ELF-1 (cell line): ENCODE measurements at regions not wholly inside any gene's neighbourhood (a gene's known extent, or its start where the extent isn't known, plus 50 kb on each side); places are given as distances from the start of the nearest gene placed in this dataset.

ENCODE experiments used
- DNase-seq: peaks from one replicate; pipeline ENCODE4 v3.0.0-alpha.2; 2016; ENCODE audit warnings: low read depth, low spot score

- peak; percentile 68 for DNase-seq
Measured at GRCh38 chr1:55718758-55719671, 503.9 kb upstream of the USP24 start.

- no peak for DNase-seq
Measured at GRCh38 chr1:55717111-55717510, 501.9 kb upstream of the USP24 start.

GRCh38 chr1:55716610-55717009, 501.4 kb upstream of the USP24 start:
- DNase-seq = no peak

DNA sequence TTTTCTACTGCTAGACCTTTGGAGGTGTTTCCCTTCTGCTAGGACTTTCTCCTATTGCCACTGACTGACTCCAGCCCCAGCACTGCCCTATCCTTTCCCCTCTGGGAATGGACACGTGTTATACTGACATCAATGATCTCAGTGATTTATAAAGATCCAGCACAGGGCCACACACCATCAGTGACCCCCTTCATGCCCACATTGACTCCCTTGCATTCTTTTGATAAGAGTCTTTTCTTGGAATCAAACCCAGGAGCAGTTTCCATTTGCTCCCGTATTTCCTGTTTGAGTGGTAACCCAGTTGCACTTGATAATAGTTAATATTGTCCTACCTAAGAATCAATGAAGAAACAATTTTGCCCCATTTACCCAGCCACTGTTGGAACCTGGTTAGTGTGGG, 501.0 kb upstream of the USP24 start:
- DNase-seq = no peak

- no peak for DNase-seq
Measured at GRCh38 chr1:55714230-55714629, 499.1 kb upstream of the USP24 start.

GRCh38 chr1:55713516-55713915, 498.4 kb upstream of the USP24 start:
- DNase-seq = no peak

- DNase-seq = peak; percentile 51
Measured at GRCh38 chr1:55712148-55712547, 497.0 kb upstream of the USP24 start.

DNA sequence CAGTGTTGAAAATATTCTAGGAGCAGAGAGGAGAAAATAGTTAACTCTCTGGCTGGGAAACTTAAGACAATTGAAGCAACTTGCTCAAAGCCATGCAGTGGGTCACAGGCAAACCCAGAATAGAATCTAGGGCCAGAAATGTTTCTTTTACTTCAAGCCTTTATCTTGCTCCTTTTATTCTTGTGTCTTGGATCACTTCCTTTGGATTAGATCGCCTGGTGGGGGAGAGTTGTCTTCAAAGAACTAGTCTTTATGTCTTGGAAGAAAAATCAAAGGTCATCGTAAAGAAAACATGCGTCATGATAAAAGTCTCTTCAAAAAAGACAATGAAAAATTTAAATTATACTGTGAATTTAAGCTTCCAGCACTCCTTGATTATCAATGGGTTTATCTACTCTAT, 493.6 kb upstream of the USP24 start:
- no peak for DNase-seq

GRCh38 chr1:55707846-55708245, 492.7 kb upstream of the USP24 start:
- DNase-seq = no peak

- DNase-seq = no peak
Measured at GRCh38 chr1:55707196-55707595, 492.0 kb upstream of the USP24 start.

GRCh38 chr1:55706397-55706796, 491.2 kb upstream of the USP24 start:
- no peak for DNase-seq

GRCh38 chr1:55703726-55704363, 488.7 kb upstream of the USP24 start:
- no peak for DNase-seq

DNA sequence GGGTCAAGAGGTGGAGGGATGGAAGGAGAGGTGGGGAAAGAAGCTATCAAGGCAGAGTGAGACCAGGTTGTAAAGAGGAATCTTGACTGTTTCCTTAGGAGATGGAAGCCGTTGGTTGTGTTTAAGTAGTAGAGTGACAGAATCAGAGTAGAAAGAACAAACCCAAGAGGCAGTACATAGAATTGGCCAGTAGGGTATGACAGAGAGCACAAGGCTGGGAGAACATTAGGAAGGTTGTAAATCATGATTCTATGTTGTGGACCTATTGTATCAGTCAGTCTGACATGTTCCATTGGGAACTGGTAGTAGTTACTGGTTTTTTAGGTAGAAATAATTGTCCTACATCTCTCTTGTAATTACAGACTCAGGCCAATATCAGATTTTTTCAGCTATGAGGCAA, 486.9 kb upstream of the USP24 start:
- peak; percentile 18 for DNase-seq

DNA sequence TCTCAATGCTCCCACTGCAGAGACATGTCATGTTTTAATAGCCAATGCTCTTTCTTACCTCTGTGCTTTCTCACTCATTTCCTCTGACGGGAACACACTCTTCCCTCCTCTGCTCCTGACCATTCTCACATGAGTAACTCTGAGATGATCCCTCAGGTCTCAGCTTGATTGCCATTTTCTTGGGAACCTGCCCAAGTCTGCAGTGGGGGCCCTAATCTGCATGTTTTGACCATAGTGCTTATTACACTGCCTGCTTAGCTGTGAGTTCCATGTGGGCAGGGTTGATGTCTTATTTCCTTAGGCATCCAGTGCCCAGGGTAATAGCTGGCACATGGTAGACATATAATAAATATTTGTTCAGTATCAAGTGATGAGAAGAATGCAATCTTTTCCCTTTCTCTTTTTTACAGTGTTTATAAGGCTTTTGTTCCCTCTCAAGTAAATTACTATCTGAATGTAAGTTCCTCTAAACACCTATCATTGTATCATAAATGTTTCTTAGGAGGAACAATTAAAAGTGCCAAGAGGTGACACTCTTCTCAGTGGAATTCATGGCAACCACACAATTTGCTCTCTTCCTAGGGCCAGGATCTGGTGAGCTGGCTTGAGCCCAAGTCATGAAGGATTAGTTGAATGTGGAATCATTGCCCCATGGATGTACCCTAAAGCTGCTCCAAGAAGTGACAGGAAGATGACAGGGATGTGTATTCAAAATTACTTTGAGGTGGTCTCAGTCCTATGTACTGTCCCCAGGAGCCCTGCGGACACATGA, 485.4 kb upstream of the USP24 start:
- no peak for DNase-seq

DNA sequence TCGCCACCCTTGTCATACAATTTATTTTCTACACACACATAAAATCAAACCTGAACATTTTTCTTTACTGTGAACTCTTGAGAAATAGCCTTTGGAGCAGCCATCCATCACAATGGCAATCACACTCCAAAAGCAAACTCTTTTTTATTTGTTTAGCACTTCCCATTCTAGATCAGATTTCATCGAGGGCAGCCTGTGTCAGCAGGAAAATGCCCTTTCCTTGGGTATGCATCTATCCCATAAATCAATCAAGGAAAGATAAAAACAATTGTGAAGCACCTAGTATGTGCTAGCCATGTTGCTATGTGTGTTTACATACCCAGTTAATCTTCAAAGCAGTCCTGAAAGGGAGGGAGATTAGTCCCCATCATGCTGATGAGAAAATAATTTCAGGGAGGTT, 484.1 kb upstream of the USP24 start:
- DNase-seq = no peak

DNA sequence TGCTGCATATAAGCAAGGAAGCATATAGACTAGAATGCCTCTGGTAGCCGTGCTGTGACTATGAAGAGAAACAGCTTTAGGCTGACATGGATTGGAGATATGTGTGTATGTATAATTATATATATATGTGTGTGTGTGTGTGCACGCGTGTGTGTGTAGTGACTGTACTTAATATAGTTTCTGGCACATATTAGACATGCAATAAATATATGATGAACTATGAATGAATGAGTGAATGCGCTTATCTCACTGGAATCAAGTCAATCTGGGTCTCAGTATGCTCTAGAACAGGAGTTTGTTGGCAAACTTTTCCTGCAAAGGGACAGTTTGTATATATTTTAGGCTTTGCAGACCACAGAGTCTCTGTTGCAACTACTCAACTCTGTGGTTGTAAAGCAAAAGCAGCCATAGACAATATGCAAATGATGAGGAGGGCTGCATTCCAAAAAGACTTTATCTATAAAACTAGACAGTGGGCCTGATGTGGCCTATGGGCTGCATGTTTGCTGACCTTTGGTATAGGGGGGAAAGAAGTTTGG, 482.9 kb upstream of the USP24 start:
- DNase-seq = no peak

DNA sequence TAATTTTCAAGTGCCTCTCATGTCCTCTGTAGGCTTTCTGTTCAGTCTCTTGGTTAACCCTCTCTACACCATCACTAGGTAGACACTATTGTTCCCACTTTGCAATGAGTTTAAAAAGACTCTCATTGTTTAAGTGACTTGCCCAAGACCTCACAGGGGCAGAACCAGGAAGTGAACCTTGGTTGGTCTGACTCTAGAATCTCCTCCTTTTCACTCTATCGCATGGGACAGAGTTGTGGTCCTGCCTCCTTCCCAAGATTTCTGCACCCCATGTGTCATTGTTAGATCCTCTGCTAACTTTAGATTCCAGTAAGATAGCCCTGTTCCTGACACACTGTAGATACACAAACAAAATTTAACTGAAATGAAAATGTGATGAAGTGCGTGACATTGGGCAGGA, 481.7 kb upstream of the USP24 start:
- DNase-seq = no peak

DNA sequence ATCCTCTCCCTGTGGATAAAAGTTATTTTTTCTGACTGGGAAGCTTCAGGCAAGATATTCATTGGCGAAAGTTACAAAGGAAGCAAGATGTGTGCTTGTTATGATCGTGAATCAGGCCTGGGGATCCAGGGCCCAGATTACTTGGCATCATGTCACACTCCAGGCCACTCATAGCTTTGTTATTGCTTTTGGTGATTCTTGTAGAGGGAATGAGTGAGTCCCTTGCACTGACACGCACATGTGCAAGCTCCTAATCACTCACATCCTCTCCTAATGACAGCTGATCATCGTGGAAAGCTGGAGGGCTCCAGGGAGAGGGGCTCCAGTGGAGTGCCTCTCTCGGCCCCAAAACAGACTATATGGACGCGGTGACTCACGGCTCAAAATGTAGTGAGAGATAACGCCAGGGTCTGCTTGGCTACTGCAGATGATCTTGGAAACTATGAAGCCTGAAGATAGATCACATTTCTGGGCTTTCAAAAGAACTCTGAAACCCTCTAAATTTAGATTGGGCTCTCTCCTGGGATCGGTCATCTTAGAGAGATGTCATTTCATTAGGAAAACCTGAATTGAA, 481.1 kb upstream of the USP24 start:
- no peak for DNase-seq

GRCh38 chr1:55695552-55695951, 480.4 kb upstream of the USP24 start:
- DNase-seq = no peak

- DNase-seq = no peak
Measured at GRCh38 chr1:55695151-55695550, 480.0 kb upstream of the USP24 start.

- DNase-seq = no peak
Measured at GRCh38 chr1:55694310-55694801, 479.2 kb upstream of the USP24 start.

- DNase-seq = no peak
Measured at GRCh38 chr1:55692726-55693125, 477.6 kb upstream of the USP24 start.
